Sigmoid colon (tissue), 6 donors: ENCODE measurements at regions not wholly inside any gene's neighbourhood (a gene's known extent, or its start where the extent isn't known, plus 50 kb on each side); places are given as distances from the start of the nearest gene placed in this dataset.
"Not testable (repeated sequence)": the region's sequence is repeated elsewhere in the genome, so short reads cannot be mapped to it uniquely, and the experiment has no call there.

Experiments used
- DNase-seq: peaks from one replicate; pipeline ENCODE4 v3.0.0-alpha.2; 2019
- H3K27ac ChIP-seq, 4 donors: fragments of 200-600 bp; sonication (generic); one replicate each; pipeline ENCODE4 v1.5.1; 2016 to 2019; ENCODE audit warnings: mild to moderate bottlenecking in 1 of 4
- H3K27me3 ChIP-seq, 3 donors: fragments of 200-600 bp; sonication (generic); one replicate each; pipeline ENCODE4 v1.5.1; 2019; ENCODE audit warnings: mild to moderate bottlenecking in 1 of 3
- H3K36me3 ChIP-seq, 4 donors: fragments of 200-600 bp; sonication (generic); one replicate each; pipeline ENCODE4 v1.5.1; 2016 to 2019
- H3K4me1 ChIP-seq, 4 donors: fragments of 200-600 bp; sonication (generic); one replicate each; pipeline ENCODE4 v1.5.1; 2017 to 2019
- H3K4me3 ChIP-seq, 4 donors: fragments of 200-600 bp; sonication (generic); one replicate each; pipeline ENCODE4 v1.5.1; 2017 to 2019; ENCODE audit warnings: mild to moderate bottlenecking in 2 of 4, moderate library complexity in 1 of 4
- H3K9me3 ChIP-seq, 4 donors: fragments of 200-600 bp in 3 of 4; sonication (generic) in 3 of 4; one replicate each; pipeline versions ENCODE4 v1.5.1 to v1.6.1; 2013 to 2019
- EP300 ChIP-seq, 4 donors: sonication (generic); formaldehyde crosslinking; IDR thresholded peaks; one replicate each; pipeline ENCODE4 v1.6.1; 2017; ENCODE audit warnings: antibody characterized with exemption in 4 of 4
- POLR2A ChIP-seq, 2 donors: fragments of 450-650 bp; IDR thresholded peaks; one replicate each; pipeline ENCODE4 v1.6.1; 2016; ENCODE audit warnings: antibody characterized with exemption in 2 of 2, mild to moderate bottlenecking in 2 of 2, moderate library complexity in 2 of 2
- POLR2AphosphoS5 ChIP-seq, 4 donors: sonication (generic); formaldehyde crosslinking; IDR thresholded peaks; one replicate each; pipeline ENCODE4 v1.6.1; 2017; ENCODE audit warnings: antibody characterized with exemption in 4 of 4
- WGBS, 2 donors: extraction: QIAGEN DNeasy Blood & Tissue Kit; methylation state at CpG; one replicate each; pipeline ENCODE4 v1.1.7; 2013; 5-methylcytosine and 5-hydroxymethylcytosine counted together
- intact Hi-C: fragments of 100-400 bp; cut with DNase I; formaldehyde crosslinking; loops from one replicate; pipeline ENCODE4 v1.15.1; 2023
- TF ChIP-seq, protein P1 (sequence below), 4 experiments: fragments of 450-650 bp in 3 of 4; fragments of 200-600 bp in 1 of 4; IDR thresholded peaks; one replicate each; pipeline ENCODE4 v1.5.1; 2016 to 2019; ENCODE audit warnings: antibody characterized with exemption in 4 of 4, mild to moderate bottlenecking in 3 of 4, moderate library complexity in 2 of 4
- donor health status: healthy with polysubstance abuse.
- donor health status: healthy.

DNA sequence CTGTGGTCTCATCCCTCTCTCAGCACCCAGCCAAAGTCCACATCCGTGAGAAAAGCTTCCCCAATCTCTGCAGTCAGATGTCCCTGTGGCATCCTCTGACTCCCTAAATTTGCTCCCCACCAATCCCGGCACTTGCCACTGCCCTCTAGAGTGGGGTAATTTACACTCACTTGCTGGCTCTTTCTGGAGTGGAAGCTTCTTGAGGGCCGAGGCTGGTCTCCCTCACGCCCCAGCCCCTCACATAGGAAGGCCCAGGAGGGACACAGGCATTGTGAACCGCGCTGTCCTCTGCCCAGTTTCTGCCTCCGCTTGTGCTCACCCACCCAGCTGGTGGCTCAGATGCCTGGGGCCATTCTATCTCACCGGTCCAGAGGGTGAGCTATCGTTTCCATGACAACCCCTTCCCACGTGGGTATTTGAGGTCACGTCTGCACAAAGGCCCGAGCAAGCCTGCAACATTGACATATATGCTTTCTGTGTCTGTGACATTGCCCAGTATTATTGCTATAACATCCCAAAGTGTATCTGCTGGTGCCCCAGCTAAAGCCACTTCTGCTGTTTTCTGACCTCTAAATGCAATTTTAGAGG lies 97.3 kb upstream of the CTBP2 start:
- intact Hi-C loops, result no loop called here
- Histone ChIP-seq H3K4me3 (no peak overlapping the region), H3K27me3 (no peaks in the 10 kb centered on the region), H3K4me1 (no peaks in the 10 kb centered on the region), H3K36me3 (no peaks in the 10 kb centered on the region), H3K9me3 (no peaks in the 10 kb centered on the region), H3K27ac (no peak overlapping the region)
- no peak for TF ChIP-seq POLR2AphosphoS5 (IDR thresholded peaks at IDR 0.05)
- TF ChIP-seq, protein P1, sequence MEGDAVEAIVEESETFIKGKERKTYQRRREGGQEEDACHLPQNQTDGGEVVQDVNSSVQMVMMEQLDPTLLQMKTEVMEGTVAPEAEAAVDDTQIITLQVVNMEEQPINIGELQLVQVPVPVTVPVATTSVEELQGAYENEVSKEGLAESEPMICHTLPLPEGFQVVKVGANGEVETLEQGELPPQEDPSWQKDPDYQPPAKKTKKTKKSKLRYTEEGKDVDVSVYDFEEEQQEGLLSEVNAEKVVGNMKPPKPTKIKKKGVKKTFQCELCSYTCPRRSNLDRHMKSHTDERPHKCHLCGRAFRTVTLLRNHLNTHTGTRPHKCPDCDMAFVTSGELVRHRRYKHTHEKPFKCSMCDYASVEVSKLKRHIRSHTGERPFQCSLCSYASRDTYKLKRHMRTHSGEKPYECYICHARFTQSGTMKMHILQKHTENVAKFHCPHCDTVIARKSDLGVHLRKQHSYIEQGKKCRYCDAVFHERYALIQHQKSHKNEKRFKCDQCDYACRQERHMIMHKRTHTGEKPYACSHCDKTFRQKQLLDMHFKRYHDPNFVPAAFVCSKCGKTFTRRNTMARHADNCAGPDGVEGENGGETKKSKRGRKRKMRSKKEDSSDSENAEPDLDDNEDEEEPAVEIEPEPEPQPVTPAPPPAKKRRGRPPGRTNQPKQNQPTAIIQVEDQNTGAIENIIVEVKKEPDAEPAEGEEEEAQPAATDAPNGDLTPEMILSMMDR (IDR thresholded peaks at IDR 0.05), result no peak
- TF ChIP-seq EP300 (IDR thresholded peaks at IDR 0.05), result no peak
- no peak for TF ChIP-seq POLR2A (IDR thresholded peaks at IDR 0.05)
- 79 to 80% methylated on average over 12 of the region's 12 CpGs for WGBS, 2 donors
- no peak for DNase-seq

DNA sequence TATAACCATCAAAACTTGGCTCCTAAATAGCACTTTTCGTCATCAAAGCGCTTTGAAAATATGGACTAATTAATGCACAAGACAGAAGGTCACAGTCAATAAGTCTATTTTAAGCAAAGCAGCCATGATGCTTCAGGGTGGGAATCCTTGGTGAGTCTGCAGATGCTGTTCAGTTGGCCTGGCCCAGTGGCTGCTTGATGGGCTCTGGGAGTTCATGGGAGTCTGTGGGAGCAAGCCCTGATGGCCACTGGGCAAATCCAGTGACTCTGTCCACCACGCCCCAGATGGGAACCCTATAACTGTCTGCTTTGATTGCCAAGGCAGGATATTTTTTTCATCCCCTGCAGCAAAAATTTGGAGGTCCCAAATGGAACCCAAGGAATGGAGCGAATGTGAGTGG lies 95.7 kb upstream of the CTBP2 start:
- no peak overlapping the region for H3K27ac ChIP-seq
- WGBS, 2 donors, result 68 to 71% methylated on average over 4 of the region's 4 CpGs
- no peak overlapping the region for H3K4me3 ChIP-seq
- intact Hi-C loops, result no loop called here
- H3K4me1 ChIP-seq, result no peaks in the 10 kb centered on the region
- H3K27me3 ChIP-seq, result no peaks in the 10 kb centered on the region
- no peak for DNase-seq
- no peaks in the 10 kb centered on the region for H3K36me3 ChIP-seq
- H3K9me3 ChIP-seq, result peaks cover 0 to 5% (median 2%) of the 10 kb centered on the region in 4 donors
- TF ChIP-seq, protein P1 (IDR thresholded peaks at IDR 0.05), result no peak
- TF ChIP-seq EP300 (IDR thresholded peaks at IDR 0.05) (no peak), POLR2AphosphoS5 (IDR thresholded peaks at IDR 0.05) (no peak), POLR2A (IDR thresholded peaks at IDR 0.05) (no peak)

DNA sequence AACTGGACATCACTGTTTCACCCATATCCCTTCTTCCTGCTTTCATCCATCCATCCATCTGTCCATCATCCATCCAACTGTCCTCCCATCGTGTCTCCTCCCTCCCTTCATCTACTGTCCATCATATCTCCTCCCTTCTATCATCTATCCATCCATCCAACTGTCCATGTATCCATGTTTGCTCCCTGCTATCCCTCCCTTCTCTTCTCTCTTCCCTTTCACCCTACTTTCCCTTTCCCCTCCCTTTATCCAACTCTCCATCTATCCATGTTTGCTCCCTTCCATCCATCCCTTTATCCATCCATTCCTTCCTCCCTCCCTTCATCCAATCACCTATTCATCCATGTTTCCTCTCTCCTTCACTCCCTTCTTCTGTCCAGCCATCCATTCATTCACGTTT lies 92.6 kb upstream of the CTBP2 start:
- no peak overlapping the region for H3K27ac ChIP-seq
- H3K4me1 ChIP-seq, result no peaks in the 10 kb centered on the region
- 54 to 58% methylated on average over 2 of the region's 2 CpGs for WGBS, 2 donors
- no peaks in the 10 kb centered on the region for H3K27me3 ChIP-seq
- H3K36me3 ChIP-seq, result no peaks in the 10 kb centered on the region
- H3K9me3 ChIP-seq, result peaks cover 0 to 5% (median 2%) of the 10 kb centered on the region in 4 donors
- TF ChIP-seq POLR2AphosphoS5 (IDR thresholded peaks at IDR 0.05) (no peak), POLR2A (IDR thresholded peaks at IDR 0.05) (no peak), EP300 (IDR thresholded peaks at IDR 0.05) (no peak)
- TF ChIP-seq, protein P1 (IDR thresholded peaks at IDR 0.05), result no peak
- H3K4me3 ChIP-seq, result no peak overlapping the region
- intact Hi-C loops, result no loop called here
- no peak for DNase-seq

DNA sequence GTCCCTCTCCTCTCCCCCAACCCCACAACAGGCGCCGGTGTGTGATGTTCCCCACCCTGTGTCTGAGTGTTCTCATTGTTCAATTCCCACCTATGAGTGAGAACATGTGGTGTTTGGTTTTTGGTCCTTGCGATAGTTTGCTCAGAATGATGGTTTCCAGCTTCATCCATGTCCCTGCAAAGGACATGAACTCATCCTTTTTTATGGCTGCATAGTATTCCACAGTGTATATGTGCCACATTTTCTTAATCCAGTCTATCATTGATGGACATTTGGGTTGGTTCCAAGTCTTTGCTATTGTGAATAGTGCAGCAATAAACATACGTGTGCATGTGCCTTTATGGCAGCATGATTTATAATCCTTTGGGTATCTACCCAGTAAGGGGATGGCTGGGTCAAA lies 90.5 kb upstream of the CTBP2 start:
- H3K9me3 ChIP-seq, H3K36me3 ChIP-seq, intact Hi-C loops, H3K27me3 ChIP-seq, H3K4me1 ChIP-seq, H3K27ac ChIP-seq, H3K4me3 ChIP-seq, DNase-seq: not testable (repeated sequence)
- 83 to 93% methylated on average over 4 of the region's 4 CpGs for WGBS, 2 donors

DNA sequence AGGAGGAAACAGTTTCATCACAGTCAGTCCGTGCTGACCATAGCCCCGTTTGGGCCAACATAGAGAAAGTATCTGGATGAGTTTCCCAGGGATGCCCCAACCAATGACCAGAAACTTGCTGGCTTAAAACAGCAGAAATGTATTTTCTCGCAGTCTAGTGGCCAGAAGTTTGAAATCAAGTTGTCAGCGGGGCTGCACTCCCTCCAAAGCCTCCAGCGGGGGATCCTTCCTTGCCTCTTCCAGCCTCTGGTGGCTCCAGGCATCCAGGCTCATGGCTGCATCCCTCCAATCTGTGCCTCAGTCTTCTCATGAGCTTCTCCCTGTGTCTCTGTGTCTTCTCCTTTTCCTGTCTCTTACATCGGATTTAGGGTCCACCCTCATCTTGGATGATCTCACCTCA lies 89.6 kb upstream of the CTBP2 start:
- H3K36me3 ChIP-seq, result no peaks in the 10 kb centered on the region
- H3K9me3 ChIP-seq, result peaks cover 0 to 5% (median 2%) of the 10 kb centered on the region in 4 donors
- no peaks in the 10 kb centered on the region for H3K4me1 ChIP-seq
- no peaks in the 10 kb centered on the region for H3K27me3 ChIP-seq
- DNase-seq, result no peak
- no peak overlapping the region for H3K27ac ChIP-seq
- WGBS, 2 donors, result 79 to 87% methylated on average over 6 of the region's 6 CpGs
- no peak overlapping the region for H3K4me3 ChIP-seq
- intact Hi-C loops, result no loop called here
- TF ChIP-seq, protein P1 (IDR thresholded peaks at IDR 0.05), result no peak
- TF ChIP-seq EP300 (IDR thresholded peaks at IDR 0.05) (no peak), POLR2AphosphoS5 (IDR thresholded peaks at IDR 0.05) (no peak), POLR2A (IDR thresholded peaks at IDR 0.05) (no peak)
